ENCODE measurements at regions not wholly inside any gene's neighbourhood (a gene's known extent, or its start where the extent isn't known, plus 50 kb on each side); places are given as distances from the start of the nearest gene placed in this dataset.
"Not testable (repeated sequence)": the region's sequence is repeated elsewhere in the genome, so short reads cannot be mapped to it uniquely, and the experiment has no call there.

GRCh38 chr10:108601851-108602250 is 1321.5 kb downstream of the XPNPEP1 start:
- no peak overlapping the region for H3K4me3 ChIP-seq
- H3K27ac ChIP-seq (replicated peaks in 1 of 4) = no peak overlapping the region
- H3K27me3 ChIP-seq = no peaks in the 10 kb centered on the region
- H3K36me3 ChIP-seq = no peaks in the 10 kb centered on the region
- TF ChIP-seq CTCF (IDR thresholded peaks at IDR 0.05) = no peak
- TF ChIP-seq POLR2A (IDR thresholded peaks at IDR 0.05; ENCODE audit: low read depth) = no peak
- TF ChIP-seq EP300 (IDR thresholded peaks at IDR 0.05) = no peak
- no peak for TF ChIP-seq POLR2AphosphoS5 (IDR thresholded peaks at IDR 0.05)
- 93% methylated on average over 2 of the region's 2 CpGs for WGBS
- DNase-seq (ENCODE audit: extremely low spot score) = no peak
- H3K9me3 ChIP-seq = peaks cover 0 to 3% (median 0%) of the 10 kb centered on the region in 4 donors
- intact Hi-C loops (cut with DNase I) = no loop called here
- H3K4me1 ChIP-seq = no peaks in the 10 kb centered on the region

- H3K36me3 ChIP-seq; H3K27me3 ChIP-seq; H3K9me3 ChIP-seq; H3K4me1 ChIP-seq; intact Hi-C loops (cut with DNase I); DNase-seq (ENCODE audit: extremely low spot score); H3K27ac ChIP-seq (replicated peaks in 1 of 4); H3K4me3 ChIP-seq: not testable (repeated sequence)
- WGBS = 67% methylated on average over 4 of the region's 4 CpGs
Measured at GRCh38 chr10:108600511-108600910, 1322.8 kb downstream of the XPNPEP1 start.

- H3K4me1 ChIP-seq; H3K9me3 ChIP-seq; DNase-seq (ENCODE audit: extremely low spot score); intact Hi-C loops (cut with DNase I); H3K36me3 ChIP-seq; H3K27me3 ChIP-seq; H3K4me3 ChIP-seq; H3K27ac ChIP-seq (replicated peaks in 1 of 4): not testable (repeated sequence)
- 77% methylated on average over 11 of the region's 11 CpGs for WGBS
Measured at GRCh38 chr10:108599317-108599716, 1324.0 kb downstream of the XPNPEP1 start.

GRCh38 chr10:108598831-108599230 is 1324.5 kb downstream of the XPNPEP1 start:
- H3K27me3 ChIP-seq = no peaks in the 10 kb centered on the region
- no peaks in the 10 kb centered on the region for H3K9me3 ChIP-seq
- H3K4me3 ChIP-seq = no peak overlapping the region
- intact Hi-C loops (cut with DNase I) = no loop called here
- H3K27ac ChIP-seq (replicated peaks in 1 of 4) = no peak overlapping the region
- H3K36me3 ChIP-seq = no peaks in the 10 kb centered on the region
- H3K4me1 ChIP-seq = no peaks in the 10 kb centered on the region
- no peak for TF ChIP-seq POLR2A (IDR thresholded peaks at IDR 0.05; ENCODE audit: low read depth)
- no peak for TF ChIP-seq POLR2AphosphoS5 (IDR thresholded peaks at IDR 0.05)
- no peak for DNase-seq (ENCODE audit: extremely low spot score)

GRCh38 chr10:108598320-108598695 is 1325.0 kb downstream of the XPNPEP1 start:
- DNase-seq (ENCODE audit: extremely low spot score) = no peak
- no peak overlapping the region for H3K27ac ChIP-seq (replicated peaks in 1 of 4)
- H3K36me3 ChIP-seq = no peaks in the 10 kb centered on the region
- no peaks in the 10 kb centered on the region for H3K27me3 ChIP-seq
- H3K9me3 ChIP-seq = no peaks in the 10 kb centered on the region
- TF ChIP-seq POLR2AphosphoS5 (IDR thresholded peaks at IDR 0.05) (no peak), POLR2A (IDR thresholded peaks at IDR 0.05; ENCODE audit: low read depth) (no peak), EP300 (IDR thresholded peaks at IDR 0.05) (no peak), CTCF (IDR thresholded peaks at IDR 0.05) (no peak)
- H3K4me3 ChIP-seq = no peak overlapping the region
- intact Hi-C loops (cut with DNase I) = no loop called here
- no peaks in the 10 kb centered on the region for H3K4me1 ChIP-seq
- 25% methylated on average over 1 of the region's 1 CpG for WGBS

DNA sequence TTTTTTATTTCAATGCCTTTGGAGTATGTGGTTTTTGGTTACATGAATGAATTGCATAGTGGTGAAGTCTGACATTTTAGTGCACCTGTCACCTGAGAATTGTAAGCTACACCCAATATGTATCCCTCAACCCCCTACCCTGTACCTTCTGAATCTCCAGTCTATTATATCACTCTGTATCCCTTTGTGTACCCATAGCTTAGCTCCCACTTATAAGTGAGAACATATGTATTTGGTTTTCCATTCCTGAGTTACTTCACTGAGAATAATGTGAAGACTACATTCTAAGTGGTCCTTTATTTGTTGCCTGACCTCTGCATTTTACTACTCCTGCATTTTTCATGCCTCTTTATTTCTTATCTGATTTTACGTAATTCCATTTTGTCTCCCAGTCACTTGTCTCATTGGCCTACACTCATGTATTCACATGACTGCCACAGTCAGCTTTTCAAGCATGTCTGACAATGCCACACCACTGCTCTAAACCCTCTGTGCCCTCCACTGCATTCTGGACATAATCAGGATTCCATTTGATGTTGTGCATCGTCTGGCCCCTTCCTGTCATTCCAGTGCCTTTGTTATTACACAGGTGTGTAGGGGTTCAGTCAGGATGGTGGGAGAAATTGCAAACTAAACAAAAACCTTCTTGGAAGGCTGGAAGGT is 1325.5 kb downstream of the XPNPEP1 start:
- no peak overlapping the region for H3K4me3 ChIP-seq

More for the DNA sequence above, 1325.5 kb downstream of the XPNPEP1 start:
- WGBS = 59% methylated on average over 2 of the region's 2 CpGs
- H3K9me3 ChIP-seq = no peaks in the 10 kb centered on the region
- intact Hi-C loops (cut with DNase I) = no loop called here
- TF ChIP-seq EP300 (IDR thresholded peaks at IDR 0.05) (no peak), POLR2A (IDR thresholded peaks at IDR 0.05; ENCODE audit: low read depth) (no peak), CTCF (IDR thresholded peaks at IDR 0.05) (no peak), POLR2AphosphoS5 (IDR thresholded peaks at IDR 0.05) (no peak)
- no peaks in the 10 kb centered on the region for H3K27me3 ChIP-seq
- H3K36me3 ChIP-seq = no peaks in the 10 kb centered on the region
- H3K4me1 ChIP-seq = no peaks in the 10 kb centered on the region
- DNase-seq (ENCODE audit: extremely low spot score) = no peak
- no peak overlapping the region for H3K27ac ChIP-seq (replicated peaks in 1 of 4)
